NCI-H460 (cell line): ENCODE measurements at regions not wholly inside any gene's neighbourhood (a gene's known extent, or its start where the extent isn't known, plus 50 kb on each side); places are given as distances from the start of the nearest gene placed in this dataset.

Experiments used
- DNase-seq: peaks from one replicate; pipeline ENCODE4 v3.0.0-alpha.2; 2016; ENCODE audit warnings: low read depth; ENCODE audit errors: extremely low read depth

GRCh38 chr5:158174026-158174425 lies 315.1 kb upstream of the CLINT1 start:
- no peak for DNase-seq

GRCh38 chr5:158172005-158172404 lies 313.1 kb upstream of the CLINT1 start:
- DNase-seq: no peak

GRCh38 chr5:158170534-158170933 lies 311.6 kb upstream of the CLINT1 start:
- no peak for DNase-seq

- no peak for DNase-seq
These were observed 311.1 kb upstream of the CLINT1 start for GRCh38 chr5:158170060-158170459.

GRCh38 chr5:158166424-158166823 lies 307.5 kb upstream of the CLINT1 start:
- no peak for DNase-seq

GRCh38 chr5:158165647-158166046 lies 306.7 kb upstream of the CLINT1 start:
- no peak for DNase-seq

- no peak for DNase-seq
These were observed 305.5 kb upstream of the CLINT1 start for GRCh38 chr5:158164296-158165047.

GRCh38 chr5:158163451-158164295 lies 304.7 kb upstream of the CLINT1 start:
- DNase-seq: no peak

GRCh38 chr5:158162479-158163034 lies 303.6 kb upstream of the CLINT1 start:
- DNase-seq: no peak

- DNase-seq: no peak
These were observed 303.1 kb upstream of the CLINT1 start for GRCh38 chr5:158162026-158162425.

GRCh38 chr5:158159621-158160020 lies 300.7 kb upstream of the CLINT1 start:
- no peak for DNase-seq

GRCh38 chr5:158155811-158156505 lies 297.0 kb upstream of the CLINT1 start:
- no peak for DNase-seq

- no peak for DNase-seq
These were observed 296.1 kb upstream of the CLINT1 start for GRCh38 chr5:158155067-158155466.

GRCh38 chr5:158154226-158155005 lies 295.5 kb upstream of the CLINT1 start:
- DNase-seq: no peak

- no peak for DNase-seq
These were observed 294.6 kb upstream of the CLINT1 start for GRCh38 chr5:158153508-158153907.

- DNase-seq: no peak
These were observed 293.2 kb upstream of the CLINT1 start for GRCh38 chr5:158152136-158152535.

GRCh38 chr5:158147227-158147626 lies 288.3 kb upstream of the CLINT1 start:
- DNase-seq: no peak

- DNase-seq: no peak
These were observed 286.9 kb upstream of the CLINT1 start for GRCh38 chr5:158145827-158146226.

- DNase-seq: no peak
These were observed 284.1 kb upstream of the CLINT1 start for GRCh38 chr5:158143081-158143480.

GRCh38 chr5:158142156-158142555 lies 283.2 kb upstream of the CLINT1 start:
- DNase-seq: no peak
